Retinal pigment epithelial cell (primary cell): ENCODE measurements at regions not wholly inside any gene's neighbourhood (a gene's known extent, or its start where the extent isn't known, plus 50 kb on each side); places are given as distances from the start of the nearest gene placed in this dataset.

ENCODE experiments used
- DNase-seq: peaks from one replicate; pipeline ENCODE4 v3.0.0-alpha.2; 2010; ENCODE audit warnings: low read depth
- H3K4me3 ChIP-seq: 2 replicates; pipeline ENCODE4 v1.5.1; 2011; ENCODE audit warnings: mild to moderate bottlenecking, low read length, control low read depth, moderate library complexity
- TF ChIP-seq, protein P1 (sequence below): conservative IDR thresholded peaks from 2 replicates; pipeline ENCODE4 v1.5.1; 2011; ENCODE audit warnings: low read depth, low read length, control low read depth, inconsistent platforms

DNA sequence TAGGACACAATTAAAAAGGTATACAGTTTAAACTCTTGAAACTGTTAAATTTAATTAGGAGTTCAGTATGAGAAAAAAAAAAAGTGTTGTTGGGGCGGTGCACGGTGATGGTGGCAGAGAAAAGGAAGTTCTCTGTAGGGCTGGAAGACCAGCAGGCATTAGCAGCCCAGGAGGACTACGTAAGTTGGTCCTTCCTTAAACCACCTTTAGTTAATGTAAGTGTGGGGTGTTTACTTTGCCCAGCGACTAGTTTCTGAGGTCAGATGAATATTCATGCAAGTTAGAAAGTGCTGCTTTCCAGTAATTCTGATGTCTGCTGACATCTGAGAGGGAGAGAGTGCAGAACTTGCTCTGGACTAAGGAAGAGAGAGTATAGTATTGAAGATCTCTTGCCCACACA lies 54.9 kb downstream of the NKX2-1 start:
- TF ChIP-seq, protein P1, sequence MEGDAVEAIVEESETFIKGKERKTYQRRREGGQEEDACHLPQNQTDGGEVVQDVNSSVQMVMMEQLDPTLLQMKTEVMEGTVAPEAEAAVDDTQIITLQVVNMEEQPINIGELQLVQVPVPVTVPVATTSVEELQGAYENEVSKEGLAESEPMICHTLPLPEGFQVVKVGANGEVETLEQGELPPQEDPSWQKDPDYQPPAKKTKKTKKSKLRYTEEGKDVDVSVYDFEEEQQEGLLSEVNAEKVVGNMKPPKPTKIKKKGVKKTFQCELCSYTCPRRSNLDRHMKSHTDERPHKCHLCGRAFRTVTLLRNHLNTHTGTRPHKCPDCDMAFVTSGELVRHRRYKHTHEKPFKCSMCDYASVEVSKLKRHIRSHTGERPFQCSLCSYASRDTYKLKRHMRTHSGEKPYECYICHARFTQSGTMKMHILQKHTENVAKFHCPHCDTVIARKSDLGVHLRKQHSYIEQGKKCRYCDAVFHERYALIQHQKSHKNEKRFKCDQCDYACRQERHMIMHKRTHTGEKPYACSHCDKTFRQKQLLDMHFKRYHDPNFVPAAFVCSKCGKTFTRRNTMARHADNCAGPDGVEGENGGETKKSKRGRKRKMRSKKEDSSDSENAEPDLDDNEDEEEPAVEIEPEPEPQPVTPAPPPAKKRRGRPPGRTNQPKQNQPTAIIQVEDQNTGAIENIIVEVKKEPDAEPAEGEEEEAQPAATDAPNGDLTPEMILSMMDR = no peak
- DNase-seq = no peak
- H3K4me3 ChIP-seq = no peak overlapping the region

GRCh38 chr14:36462890-36463289 lies 57.1 kb downstream of the NKX2-1 start:
- TF ChIP-seq, protein P1 = no peak
- DNase-seq = no peak
- H3K4me3 ChIP-seq = no peak overlapping the region

DNA sequence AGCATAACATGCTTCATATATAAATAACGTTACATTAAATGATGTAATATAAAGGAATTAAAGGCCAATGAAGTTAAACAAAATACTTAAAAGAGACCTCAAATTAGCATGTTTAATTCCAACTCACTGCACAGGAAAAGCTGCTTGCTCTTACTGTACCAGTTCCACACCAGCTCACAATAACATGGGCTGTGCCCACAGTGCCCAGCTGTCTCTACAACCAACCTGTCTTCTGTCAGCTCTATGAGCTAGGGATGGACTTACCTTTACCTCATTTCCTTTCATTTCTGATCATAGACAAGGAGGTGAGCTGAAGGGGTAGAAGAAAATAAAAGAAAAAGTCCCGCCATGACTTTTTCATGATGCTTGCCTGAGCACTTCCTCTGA lies 64.8 kb downstream of the NKX2-1 start:
- TF ChIP-seq, protein P1 = no peak
- no peak overlapping the region for H3K4me3 ChIP-seq
- no peak for DNase-seq

DNA sequence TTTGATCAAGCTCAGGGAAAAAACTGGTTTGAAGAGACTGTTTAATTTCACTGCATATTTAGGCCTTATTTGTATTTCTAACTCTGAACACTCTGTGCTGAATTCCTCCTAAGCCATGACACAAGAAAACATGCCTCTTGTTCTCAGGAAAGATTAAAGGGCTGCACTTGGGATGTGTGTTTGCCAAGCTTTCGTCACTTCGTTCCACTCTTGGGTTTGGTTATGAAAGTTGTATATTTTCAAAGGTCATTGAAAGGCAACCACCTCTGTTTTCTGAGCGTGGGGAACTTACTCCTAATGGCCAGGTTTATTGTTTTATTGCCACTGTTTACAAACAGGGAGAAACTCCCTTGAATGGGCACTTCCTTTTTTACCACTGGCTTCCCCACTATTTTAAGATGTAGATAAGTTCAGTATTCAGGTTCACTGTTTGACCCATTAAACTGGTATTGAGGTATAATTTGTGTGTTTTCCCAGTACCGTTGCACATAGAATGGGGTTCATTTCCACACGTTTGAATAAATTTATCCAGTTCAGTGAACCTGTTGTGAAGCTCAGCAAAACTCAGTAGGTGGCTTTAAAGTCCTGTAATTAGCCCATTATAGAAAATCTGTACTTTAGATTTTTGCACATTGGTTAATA lies 65.3 kb downstream of the NKX2-1 start:
- no peak for DNase-seq
- no peak overlapping the region for H3K4me3 ChIP-seq
- TF ChIP-seq, protein P1 = no peak

- TF ChIP-seq, protein P1 = no peak
- DNase-seq = no peak
- no peak overlapping the region for H3K4me3 ChIP-seq
Observed at GRCh38 chr14:36452860-36453259, 67.2 kb downstream of the NKX2-1 start.

DNA sequence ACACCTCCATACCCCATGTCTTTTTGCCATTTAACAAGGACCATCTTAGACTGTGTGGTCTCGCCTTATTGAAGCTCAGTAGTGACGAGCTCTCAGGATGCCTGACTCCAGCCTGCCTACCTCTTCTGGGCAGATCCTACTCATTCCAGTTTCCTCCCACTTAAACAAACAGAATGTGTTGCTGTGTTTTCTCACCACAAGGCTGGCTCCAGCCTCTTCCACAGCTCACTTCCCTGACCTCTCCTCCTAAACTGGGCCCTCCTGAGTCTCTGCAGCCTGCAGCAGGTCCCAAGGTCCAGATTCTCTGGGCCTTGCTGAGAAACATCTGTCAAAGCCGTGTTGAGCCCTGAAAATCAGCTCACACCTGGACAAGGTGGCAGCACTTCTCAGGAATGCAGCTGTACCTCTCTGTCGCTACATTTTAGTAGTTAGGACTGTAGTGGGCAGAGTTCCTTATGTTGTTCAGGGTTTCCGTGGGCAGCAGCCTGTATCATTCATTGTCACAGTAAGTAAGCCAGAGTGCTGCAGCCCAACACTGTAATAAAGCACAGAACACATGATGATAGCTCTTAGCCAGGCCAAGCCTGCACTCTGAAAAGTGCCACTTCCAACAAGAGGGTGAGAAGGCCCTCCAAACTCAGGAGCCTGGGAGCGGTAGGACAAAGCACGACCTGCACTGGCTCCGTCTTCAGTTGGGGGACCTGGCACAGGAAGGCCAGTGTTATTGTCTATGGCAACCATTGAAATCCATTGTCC lies 68.5 kb downstream of the NKX2-1 start:
- H3K4me3 ChIP-seq = no peak overlapping the region
- TF ChIP-seq, protein P1 = no peak
- no peak for DNase-seq

DNA sequence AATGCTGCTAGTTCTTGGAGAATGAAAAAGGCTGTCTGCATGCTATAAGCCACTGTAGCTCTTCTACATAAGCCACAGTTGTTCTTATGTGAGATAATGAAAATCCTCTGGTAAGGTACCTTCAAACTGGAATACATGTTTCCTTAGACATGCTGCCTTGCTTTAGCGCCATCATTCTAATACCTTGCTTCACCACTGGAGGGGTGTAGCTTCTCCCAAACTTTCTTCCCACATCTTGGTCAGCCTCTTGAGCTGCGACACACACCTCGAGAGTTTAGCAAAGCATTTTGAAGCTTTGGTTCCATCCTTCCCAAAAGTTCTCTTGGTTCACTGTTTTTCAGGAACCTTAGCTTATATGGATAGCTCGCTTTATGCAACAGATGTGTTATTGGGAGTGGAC lies 69.5 kb downstream of the NKX2-1 start:
- no peak overlapping the region for H3K4me3 ChIP-seq
- no peak for DNase-seq
- TF ChIP-seq, protein P1 = no peak
